RWPE2 (cell line): ENCODE measurements at regions not wholly inside any gene's neighbourhood (a gene's known extent, or its start where the extent isn't known, plus 50 kb on each side); places are given as distances from the start of the nearest gene placed in this dataset.

Experiments
- ATAC-seq: fragments of 200-7000 bp; cut with Tn5 transposase; 3 replicates; pipeline ENCODE4 v1.9.1; 2021; ENCODE audit warnings: low read depth
- DNase-seq: peaks from one replicate; pipeline ENCODE4 v3.0.0-alpha.2; 2020; ENCODE audit warnings: low spot score
- H3K27ac ChIP-seq: fragments of 450-650 bp; 2 replicates; pipeline ENCODE4 v1.5.1; 2017; ENCODE audit warnings: mild to moderate bottlenecking; ENCODE audit not compliant: poor library complexity, severe bottlenecking
- H3K27me3 ChIP-seq: fragments of 250-450 bp; sonication (Bioruptor Pico); 2 replicates; pipeline ENCODE4 v1.5.1; 2021; ENCODE audit warnings: mild to moderate bottlenecking, moderate library complexity; ENCODE audit not compliant: insufficient read depth, poor library complexity, severe bottlenecking
- H3K36me3 ChIP-seq: fragments of 250-450 bp; sonication (Bioruptor Pico); 2 replicates; pipeline ENCODE4 v1.5.1; 2020; ENCODE audit warnings: low read depth, mild to moderate bottlenecking, moderate library complexity
- H3K4me1 ChIP-seq: fragments of 250-450 bp; sonication (Bioruptor Pico); 2 replicates; pipeline ENCODE4 v1.5.1; 2021; ENCODE audit warnings: mild to moderate bottlenecking, moderate library complexity; ENCODE audit not compliant: insufficient read depth, poor library complexity, severe bottlenecking
- H3K4me3 ChIP-seq: fragments of 250-450 bp; sonication (Bioruptor Pico); 2 replicates; pipeline ENCODE4 v1.5.1; 2021; ENCODE audit warnings: mild to moderate bottlenecking, moderate library complexity; ENCODE audit not compliant: severe bottlenecking
- H3K9me3 ChIP-seq: fragments of 250-450 bp; sonication (Bioruptor Pico); 2 replicates; pipeline ENCODE4 v1.5.1; 2021; ENCODE audit warnings: mild to moderate bottlenecking, moderate library complexity; ENCODE audit not compliant: severe bottlenecking
- CTCF ChIP-seq: fragments of 450-650 bp; IDR thresholded peaks from one replicate; pipeline ENCODE4 v1.5.1; 2017; ENCODE audit warnings: mild to moderate bottlenecking, moderate library complexity; ENCODE audit not compliant: poor library complexity, severe bottlenecking

- no peak for DNase-seq
- Histone ChIP-seq H3K9me3 (peaks cover 5% of the 10 kb centered on the region), H3K4me1 (no peaks in the 10 kb centered on the region), H3K27ac (no peak overlapping the region), H3K27me3 (no peaks in the 10 kb centered on the region), H3K36me3 (no peaks in the 10 kb centered on the region), H3K4me3 (no peak overlapping the region)
- ATAC-seq: no peak; the same call in 2 of the 3 replicates
- TF ChIP-seq CTCF: no peak
These were observed 66.0 kb downstream of the MYEOV start for GRCh38 chr11:69359735-69360480.

GRCh38 chr11:69360606-69361005 lies 66.7 kb downstream of the MYEOV start:
- TF ChIP-seq CTCF: no peak
- H3K36me3 ChIP-seq: no peaks in the 10 kb centered on the region
- no peaks in the 10 kb centered on the region for H3K27me3 ChIP-seq
- no peaks in the 10 kb centered on the region for H3K4me1 ChIP-seq
- H3K9me3 ChIP-seq: peaks cover 5% of the 10 kb centered on the region
- DNase-seq (no peak), ATAC-seq (no peak)
- no peak overlapping the region for H3K27ac ChIP-seq
- H3K4me3 ChIP-seq: no peak overlapping the region

GRCh38 chr11:69361048-69361447 lies 67.1 kb downstream of the MYEOV start:
- H3K27me3 ChIP-seq: no peaks in the 10 kb centered on the region
- no peak for TF ChIP-seq CTCF
- no peaks in the 10 kb centered on the region for H3K36me3 ChIP-seq
- ATAC-seq (no peak), DNase-seq (no peak)
- peaks cover 5% of the 10 kb centered on the region for H3K9me3 ChIP-seq
- no peak overlapping the region for H3K4me3 ChIP-seq
- no peak overlapping the region for H3K27ac ChIP-seq
- H3K4me1 ChIP-seq: no peaks in the 10 kb centered on the region

GRCh38 chr11:69361466-69361865 lies 67.5 kb downstream of the MYEOV start:
- TF ChIP-seq CTCF: no peak
- Histone ChIP-seq H3K9me3 (peaks cover 5% of the 10 kb centered on the region), H3K4me1 (no peaks in the 10 kb centered on the region), H3K27ac (no peak overlapping the region), H3K27me3 (no peaks in the 10 kb centered on the region), H3K4me3 (no peak overlapping the region), H3K36me3 (no peaks in the 10 kb centered on the region)
- ATAC-seq (no peak), DNase-seq (no peak)

- ATAC-seq: no peak
- no peak for DNase-seq
- peaks cover 5% of the 10 kb centered on the region for H3K9me3 ChIP-seq
- H3K4me3 ChIP-seq: no peak overlapping the region
- TF ChIP-seq CTCF: no peak
- H3K27me3 ChIP-seq: no peaks in the 10 kb centered on the region
- H3K4me1 ChIP-seq: no peaks in the 10 kb centered on the region
- no peaks in the 10 kb centered on the region for H3K36me3 ChIP-seq
- H3K27ac ChIP-seq: no peak overlapping the region
These were observed 68.4 kb downstream of the MYEOV start for GRCh38 chr11:69362315-69362714.
